ENCODE measurements at regions not wholly inside any gene's neighbourhood (a gene's known extent, or its start where the extent isn't known, plus 50 kb on each side); places are given as distances from the start of the nearest gene placed in this dataset.
"Not testable (repeated sequence)": the region's sequence is repeated elsewhere in the genome, so short reads cannot be mapped to it uniquely, and the experiment has no call there.

DNA sequence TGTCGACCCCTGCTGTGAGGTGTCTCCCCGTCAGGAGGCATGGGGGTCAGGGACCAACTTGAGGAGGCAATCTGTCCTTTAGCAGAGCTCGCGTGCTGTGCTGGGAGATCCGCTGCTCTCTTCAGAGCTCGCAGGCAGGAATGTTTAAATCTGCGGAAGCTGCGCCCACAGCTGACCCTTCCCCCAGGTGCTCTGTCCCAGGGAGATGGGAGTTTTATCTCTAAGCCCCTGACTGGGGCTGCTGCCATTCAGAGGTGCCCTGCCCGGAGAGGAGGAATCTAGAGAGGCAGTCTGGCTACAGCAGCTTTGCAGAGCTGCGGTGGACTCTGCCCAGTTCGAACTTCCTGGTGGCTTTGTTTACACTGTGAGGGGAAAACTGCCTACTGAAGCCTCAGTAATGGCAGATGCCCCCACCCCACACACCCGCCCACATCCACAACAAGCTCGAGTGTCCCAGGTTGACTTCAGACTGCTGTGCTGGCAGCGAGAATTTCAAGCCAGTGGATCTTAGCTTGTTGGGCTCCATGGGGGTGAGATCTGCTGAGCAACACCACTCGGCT is 133.1 kb downstream of the CENPC start:
- FAIRE-seq = not testable (repeated sequence)

DNA sequence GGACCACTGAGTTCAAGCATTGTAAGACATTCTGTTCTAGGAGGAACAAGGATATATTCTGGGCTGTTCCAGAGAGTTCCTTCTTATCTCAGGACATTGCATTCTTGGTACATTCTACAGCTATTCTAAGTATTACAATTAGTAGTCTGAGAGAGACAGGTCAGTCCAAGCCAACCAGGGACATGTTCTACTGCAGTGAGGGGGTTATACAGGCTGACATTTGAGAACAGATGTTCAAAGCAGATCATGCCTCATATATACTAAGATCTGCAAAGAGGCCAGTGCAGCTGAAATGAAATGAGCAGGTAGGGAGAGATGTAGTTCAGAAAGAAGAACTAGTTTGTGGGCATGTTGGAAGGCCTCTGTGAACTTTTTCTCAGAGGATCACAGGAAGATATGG is 142.0 kb downstream of the CENPC start:
- FAIRE-seq = no peak

DNA sequence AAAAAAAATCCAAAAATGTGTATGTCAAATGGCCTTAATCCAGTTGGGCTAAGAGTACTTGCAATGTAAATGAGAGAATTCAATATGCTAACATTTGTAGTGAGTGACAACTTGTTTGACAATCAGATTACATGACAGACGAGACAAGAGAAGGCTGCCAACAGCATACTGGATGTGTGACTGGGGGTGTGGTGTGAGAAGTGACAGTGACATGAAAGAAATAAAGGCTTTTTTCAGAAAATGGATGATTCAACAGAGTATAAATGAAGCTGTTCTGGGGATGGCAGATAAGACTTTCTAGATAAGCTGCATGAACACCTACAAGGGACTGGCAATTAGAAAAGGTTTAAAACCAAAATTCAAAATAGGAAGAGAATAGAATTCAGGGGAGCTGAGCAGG is 143.4 kb downstream of the CENPC start:
- no peak for FAIRE-seq

DNA sequence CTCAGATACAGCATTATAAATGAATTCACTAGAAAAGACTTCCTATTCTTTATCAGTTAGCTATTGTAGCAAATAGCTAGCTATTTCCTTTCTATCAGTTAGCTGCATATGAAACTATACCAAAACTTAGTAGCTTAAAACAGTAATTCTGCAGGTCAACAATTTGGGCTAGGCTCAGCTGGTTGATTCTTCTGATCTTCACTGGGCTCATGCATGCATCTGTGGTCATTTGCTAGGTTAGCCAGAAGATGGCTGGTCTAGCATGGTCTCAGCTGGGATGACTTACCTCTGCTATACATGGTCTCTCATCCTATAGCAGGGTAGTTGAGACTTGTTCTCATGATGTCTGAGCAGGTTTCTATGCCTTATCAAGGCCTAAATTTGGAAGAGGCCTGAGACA is 147.4 kb downstream of the CENPC start:
- FAIRE-seq = no peak

DNA sequence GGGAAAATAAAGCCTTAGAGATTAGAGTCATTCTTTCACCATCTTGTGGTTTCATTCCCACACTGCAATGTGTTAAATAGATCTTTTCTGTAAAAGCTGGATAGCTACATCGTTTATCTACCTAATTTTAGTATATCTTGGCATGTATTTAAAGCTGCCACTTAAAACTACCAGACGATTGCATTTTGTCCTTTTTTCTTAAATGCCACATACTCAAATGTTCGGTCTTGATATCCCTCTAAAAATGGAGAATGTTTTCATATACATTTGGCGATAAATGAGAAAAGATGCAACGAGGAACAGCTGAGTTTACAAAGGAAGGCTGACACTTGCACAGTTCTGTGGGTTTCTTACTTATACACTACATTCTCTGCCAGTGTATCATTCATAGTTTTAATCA is 148.3 kb downstream of the CENPC start:
- FAIRE-seq = no peak

DNA sequence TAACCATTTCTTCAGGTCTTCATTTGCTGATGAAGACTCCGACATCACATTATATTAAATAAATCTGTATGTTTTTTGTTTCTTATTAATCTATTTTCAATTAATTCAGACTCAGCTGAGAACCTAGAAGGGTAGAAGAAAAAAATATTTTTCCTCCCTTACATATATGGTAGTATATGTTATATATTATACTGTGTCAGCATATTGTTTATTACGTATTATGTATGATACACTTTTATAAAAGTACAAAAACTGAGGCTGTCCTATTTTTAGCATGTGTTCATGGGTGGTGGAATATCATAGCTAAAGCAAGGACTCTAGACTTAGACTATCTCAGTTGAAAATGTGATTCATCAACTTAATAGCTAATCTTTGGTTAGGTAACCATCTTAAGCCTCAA is 149.3 kb downstream of the CENPC start:
- no peak for FAIRE-seq

DNA sequence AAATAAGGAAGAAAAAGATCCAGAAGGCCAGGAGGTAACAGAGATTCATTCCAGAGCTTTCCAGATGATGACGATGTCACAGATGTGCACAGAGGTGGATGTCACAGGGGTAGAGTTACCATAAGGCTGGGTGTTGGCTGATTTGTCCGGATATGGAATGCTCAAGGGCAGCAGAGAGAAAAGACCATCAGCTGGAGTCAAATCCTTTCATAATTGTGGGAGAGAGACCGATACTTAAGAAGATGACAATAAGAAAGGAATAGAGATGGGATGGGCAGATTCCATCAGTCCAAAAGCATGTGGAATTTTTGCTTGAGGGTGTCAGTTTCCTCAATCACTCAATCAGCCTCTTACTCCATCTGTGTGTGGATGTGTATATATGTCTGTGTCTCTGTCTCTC is 150.4 kb downstream of the CENPC start:
- FAIRE-seq = no peak

DNA sequence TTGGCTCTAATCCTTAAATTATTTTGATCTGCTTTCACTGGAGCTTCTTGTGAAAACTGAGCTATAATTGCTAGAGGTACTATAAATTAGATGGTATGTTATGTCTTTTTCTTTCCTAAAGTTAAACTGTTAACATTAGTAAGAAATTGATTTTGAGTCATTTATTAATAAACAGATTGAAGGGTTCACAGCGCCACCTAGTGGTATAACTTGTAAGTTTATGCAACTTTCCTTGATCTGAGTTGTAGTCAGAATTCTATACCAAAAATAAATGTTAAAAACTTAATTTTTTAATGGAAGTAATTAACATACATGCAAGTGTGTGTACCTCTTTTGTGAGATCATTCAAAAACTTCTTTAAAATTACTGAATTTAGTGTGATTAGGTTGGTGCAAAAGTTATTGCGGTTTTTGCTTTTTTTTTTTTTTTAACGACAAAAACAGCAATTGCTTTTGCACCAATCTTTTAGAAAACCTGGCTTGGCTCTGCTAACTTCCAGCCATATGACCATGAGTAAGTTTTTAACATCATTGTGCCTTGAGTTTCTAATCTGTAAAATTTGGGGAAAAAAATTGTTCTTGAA is 151.5 kb downstream of the CENPC start:
- FAIRE-seq = peak; percentile 100

DNA sequence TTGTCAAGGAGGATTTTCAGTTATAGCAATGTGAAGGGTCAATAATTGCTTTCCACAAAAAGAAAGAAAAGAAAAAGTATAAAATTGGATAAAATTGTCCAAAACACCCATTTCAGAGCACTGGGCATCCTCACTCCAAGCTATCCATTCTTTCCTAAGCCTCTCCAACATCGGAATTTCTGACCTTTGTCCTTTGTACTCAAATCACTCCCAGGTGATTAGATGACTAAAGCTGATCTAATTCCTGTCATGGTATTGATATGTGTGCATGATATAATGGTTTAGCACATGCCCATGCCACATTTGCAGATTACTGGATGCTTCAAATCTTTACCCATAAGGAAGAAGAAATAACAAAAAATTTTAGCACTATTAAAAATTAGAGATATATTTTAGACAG is 152.3 kb downstream of the CENPC start:
- FAIRE-seq = no peak

DNA sequence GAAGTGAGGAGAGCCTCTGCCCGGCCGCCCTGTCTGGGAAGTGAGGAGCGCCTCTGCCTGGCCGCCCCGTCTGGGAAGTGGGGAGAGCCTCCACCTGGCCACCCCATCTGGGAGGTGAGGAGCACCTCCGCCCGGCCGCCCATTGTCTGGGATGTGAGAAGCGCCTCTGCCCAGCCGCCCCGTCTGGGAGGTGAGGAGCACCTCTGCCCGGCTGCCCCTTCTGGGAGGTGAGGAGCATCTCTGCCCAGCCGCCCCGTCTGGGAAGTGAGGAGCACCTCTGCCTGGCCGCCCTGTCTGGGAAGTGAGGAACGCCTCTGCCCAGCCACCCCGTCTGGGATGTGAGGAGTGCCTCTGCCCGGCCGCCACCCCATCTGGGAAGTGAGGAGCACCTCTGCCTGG is 163.9 kb downstream of the CENPC start:
- FAIRE-seq = not testable (repeated sequence)

DNA sequence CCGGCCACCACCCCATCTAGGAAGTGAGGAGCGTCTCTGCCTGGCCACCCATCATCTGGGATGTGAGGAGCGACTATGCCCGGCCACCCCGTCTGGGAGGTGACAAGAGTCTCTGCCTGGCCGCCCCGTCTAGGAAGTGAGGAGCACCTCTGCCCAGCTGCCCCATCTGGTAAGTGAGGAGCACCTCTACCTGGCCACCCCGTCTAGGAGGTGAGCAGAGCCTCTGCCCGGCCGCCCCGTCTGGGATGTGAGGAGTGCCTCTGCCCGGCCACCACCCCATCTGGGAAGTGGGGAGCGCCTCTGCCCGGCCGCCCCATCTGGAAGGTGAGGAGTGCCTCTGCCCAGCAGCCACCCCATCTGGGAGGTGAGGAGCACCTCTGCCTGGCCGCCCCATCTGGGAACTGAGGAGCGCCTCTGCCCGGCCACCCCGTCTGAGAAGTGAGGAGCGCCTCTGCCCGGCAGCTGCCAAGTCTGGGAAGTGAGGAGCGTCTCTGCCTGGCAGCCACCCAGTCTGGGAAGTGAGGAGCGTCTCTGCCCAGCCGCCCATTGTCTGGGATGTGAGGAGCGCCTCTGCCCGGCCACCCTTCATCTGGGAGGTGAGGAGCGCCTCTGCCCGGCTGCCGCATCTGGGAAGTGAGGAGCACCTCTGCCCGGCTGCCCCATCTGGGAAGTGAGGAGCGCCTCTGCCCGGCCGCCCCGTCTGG is 164.4 kb downstream of the CENPC start:
- not testable (repeated sequence) for FAIRE-seq

DNA sequence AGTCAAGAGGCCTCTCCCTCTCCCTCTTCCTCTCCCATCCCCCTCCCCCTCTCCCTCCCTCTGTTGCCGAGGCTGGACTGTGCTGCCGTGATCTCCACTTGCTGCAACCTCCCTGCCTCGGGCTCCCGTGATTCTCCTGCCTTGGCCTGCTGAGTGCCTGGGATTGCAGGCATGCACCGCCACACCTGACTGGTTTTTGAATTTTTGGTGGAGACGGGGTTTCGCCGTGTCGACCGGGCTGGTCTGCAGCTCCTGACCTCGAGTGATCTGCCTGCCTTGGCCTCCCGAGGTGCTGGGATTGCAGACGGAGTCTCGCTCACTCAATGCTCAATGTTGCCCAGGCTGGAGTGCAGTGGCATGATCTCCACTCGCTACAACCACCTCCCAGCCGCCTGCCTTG is 165.1 kb downstream of the CENPC start:
- FAIRE-seq = no peak

DNA sequence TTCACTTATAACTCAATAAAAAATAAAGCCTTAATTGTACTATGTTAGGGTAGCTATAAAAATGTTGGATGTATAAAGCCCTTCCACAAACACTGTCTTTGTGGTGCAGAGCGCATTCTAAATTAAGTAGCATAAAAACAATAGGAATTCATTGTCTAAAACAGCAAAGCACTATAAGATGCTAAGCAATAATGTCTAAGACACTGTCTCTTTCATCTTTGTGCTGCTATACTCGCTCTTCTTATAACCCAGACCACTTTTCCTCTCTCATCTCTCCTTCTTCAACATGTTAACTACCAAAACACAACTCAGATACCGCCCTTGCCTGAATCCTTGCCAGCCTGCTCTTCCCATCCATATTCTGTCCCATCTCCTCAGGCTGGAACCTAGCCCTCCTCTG is 170.0 kb downstream of the CENPC start:
- no peak for FAIRE-seq

DNA sequence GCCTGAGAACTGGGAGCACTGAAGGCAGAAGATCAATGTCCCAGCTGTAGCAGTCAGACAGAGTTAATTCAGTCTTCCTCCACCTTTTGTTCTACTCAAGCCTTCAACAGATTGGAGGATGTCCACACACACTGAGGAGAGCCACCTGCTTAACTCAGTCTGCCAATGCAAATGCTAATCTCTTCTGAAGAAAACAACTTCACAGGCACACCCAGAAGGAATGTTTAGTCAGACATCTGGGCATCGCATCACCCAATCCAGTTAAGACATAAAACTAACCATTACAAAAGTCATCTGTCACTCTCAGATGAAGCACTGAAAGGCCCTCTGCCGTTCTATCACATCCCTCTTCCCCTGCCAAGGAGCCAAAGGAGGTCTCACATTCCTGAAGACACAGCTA is 173.7 kb downstream of the CENPC start:
- no peak for FAIRE-seq

DNA sequence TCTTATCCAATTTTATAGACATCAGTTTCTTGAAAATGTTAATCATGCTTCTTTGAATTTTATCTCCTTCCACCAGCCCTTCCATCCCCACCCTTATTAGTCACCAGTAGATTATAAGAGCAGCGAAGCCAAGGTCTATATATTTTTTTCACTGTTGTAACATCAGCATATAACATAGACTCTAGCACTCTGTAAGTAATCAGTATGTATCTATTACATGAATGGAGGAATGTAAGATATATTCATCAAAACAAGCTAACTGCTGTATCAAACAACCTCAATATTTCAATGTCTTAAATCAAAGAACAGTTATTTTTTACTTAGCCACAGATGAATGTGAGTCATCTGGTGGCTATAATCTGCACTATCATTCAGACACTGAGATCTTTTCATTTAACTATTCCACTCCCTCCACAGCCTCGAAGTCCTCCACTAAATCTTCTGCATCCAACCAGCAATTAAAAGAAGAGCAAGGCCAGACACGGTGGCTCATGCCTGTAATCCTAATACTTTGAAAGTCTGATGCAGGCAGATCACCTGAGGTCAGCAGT is 178.9 kb downstream of the CENPC start:
- FAIRE-seq = no peak

DNA sequence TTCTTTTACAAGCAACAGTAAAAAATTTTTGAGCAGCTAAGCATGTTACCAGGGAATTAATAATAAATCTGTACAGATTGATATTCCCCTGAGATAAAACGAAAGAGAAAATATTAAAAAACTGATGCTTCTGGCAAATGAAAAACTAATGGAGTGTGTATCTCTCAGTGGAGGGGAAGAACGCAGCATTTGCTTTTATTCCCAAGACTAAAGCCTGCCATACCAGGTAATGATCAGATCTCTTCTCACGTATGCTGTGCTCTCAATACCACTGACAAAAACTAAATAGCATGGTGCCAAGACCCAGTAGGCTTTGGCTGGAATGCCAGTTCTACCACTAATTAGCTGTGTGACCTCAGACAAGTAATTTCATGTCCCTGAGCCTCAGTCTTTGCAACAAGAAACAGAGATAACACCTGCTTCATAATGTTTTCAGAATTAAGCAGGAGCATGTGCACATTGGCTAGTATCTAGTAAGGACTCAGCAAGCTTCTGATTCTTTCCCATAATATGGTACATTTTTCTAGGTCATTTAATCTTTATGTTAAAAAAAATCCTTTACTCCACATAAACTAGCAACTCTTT is 179.6 kb downstream of the CENPC start:
- FAIRE-seq = no peak

DNA sequence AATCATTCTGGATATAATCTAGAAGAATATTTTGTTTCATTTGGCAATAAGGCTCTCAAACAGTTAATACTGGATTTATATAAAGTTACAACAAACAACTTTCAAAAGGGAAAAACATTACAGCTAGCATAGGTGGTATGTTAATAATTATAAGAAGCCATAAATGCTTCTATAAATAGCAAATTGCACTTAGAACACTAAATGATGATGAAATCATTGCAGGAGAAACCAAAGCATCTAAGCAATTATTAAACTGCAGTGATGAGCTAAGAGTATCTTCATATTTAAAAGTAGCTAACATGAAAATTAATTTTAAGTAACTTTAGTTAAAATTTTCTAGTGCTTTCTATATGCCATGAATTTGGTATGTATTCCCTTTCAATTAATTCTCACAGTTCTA is 189.5 kb downstream of the CENPC start:
- no peak for FAIRE-seq

DNA sequence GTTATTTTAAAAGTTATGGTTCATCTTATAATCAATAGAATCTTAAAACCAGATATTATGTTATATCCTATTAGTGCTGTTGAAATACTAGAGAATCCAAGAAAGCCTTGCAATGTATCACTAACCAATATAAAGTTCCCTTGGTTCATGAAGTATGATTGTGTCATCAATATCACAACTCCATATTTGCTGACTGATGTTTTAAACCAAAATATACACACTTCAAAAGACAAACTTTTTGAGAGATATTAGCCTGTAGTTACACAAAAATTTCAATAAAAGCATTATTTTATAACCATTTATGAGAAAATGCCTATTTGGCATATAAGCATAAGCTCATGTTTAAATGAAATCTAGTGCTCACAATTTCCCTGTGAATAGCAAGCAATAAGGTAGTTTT is 198.6 kb downstream of the CENPC start:
- no peak for FAIRE-seq

DNA sequence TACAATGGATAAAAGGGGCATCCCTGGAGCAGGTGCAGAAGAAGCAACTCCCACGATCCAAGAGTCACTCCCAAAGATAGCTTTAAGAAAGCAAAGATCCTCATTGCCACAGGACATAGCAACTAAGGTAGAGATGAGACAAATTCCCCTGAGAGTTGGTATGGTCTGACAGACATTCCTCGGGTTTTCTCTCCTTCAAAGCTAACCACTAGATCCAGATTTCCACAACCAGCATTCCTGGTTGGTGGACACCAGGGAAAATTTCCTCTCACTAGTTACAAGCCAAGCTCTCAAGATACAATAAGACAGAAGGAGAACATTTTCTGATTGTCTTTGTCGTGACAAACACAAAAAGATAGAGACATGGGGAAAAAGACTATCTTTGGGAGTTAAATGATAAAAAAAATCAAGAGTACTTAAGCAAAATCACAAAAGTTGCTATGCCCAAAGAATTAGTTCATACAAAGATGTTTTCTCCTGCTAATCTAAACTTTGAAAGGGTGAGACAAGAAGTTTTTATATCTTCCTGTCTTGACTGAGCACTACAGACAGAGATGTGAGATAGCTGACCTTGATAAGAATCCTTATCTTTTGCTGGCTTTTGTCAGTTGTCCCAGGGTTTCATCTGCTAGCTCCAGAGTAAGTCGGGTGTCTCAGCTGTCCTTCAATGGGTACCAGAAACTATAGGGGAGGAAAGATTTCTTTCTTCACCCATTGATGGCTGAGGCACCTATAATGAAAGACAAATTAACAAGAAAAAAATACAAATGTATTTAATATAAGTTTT is 200.5 kb downstream of the CENPC start:
- FAIRE-seq = no peak

DNA sequence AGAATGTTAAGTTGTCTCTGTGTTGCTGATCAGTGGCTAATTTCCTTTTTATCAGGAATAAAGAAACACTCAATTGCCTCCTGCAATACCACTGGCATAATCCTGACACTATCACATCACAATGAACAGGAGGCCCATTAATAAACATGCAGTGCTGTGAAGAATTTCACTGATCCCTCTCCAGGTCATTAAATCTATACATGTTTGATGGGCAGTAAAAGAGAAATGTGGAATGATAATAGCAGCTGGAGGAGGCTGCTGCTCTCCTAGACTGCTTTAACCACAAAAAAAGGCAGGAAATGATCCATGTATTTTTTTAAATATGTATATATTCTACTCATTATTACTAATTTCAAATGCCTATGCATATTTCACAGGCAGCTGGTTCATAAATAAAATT is 202.1 kb downstream of the CENPC start:
- no peak for FAIRE-seq

DNA sequence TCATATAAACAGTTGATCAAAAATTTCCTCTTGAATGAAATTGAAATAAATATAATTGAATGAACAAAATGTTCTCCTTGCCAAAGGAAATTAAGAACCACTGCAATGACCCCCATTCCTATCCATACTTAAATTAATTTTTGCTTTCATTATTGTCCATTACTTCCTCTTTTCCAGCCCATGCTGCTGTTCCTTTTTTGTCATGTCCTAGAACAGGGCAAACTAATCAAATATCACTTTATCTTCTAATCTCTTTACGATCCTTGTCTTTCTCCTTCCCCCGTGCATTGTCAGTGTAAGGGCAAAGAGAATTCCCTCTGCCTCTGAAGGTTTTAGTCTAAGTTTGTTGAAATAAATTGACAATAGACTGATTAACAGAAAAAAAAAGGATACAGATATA is 203.0 kb downstream of the CENPC start:
- no peak for FAIRE-seq

DNA sequence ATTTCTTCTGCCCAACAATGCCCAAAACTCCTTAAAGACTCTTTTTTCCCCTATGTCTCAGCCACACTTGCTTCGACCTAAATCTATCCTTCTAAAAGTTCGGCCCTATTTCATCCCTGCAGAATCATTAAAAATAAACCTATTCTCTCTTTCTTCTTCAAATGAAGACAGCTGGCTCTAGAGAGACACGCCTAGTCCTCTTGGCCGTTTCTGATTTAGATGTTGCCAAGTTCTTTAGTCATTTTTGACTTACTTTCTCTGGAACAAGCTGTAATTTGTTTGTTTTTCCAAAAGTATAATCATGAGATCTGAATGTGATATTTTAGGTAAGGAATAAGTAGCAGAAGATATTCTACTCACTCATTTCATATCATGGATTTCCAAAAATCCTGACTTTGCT is 211.6 kb downstream of the CENPC start:
- no peak for FAIRE-seq

DNA sequence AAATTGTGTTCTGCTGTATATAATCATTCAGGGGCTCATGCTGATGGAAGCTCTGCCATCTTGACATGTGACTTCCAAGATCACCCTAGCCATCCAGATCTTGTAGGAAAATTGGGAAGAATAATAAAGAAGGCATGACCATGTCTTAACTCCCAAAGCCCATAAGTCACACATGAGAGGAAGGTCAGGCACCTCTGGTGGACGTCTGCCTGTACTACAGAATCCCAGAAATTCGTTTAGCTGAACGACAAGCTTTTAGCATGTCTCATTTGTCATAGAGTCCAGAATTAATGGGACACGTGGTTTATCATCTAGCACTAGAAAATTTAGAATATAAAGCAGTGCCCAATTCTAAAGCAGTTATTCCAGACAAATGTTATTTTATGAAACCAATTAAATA is 212.7 kb downstream of the CENPC start:
- no peak for FAIRE-seq
